GM19467 (cell line): ENCODE measurements at regions not wholly inside any gene's neighbourhood (a gene's known extent, or its start where the extent isn't known, plus 50 kb on each side); places are given as distances from the start of the nearest gene placed in this dataset.
"Not testable (repeated sequence)": the region's sequence is repeated elsewhere in the genome, so short reads cannot be mapped to it uniquely, and the experiment has no call there.

Source experiments
- ATAC-seq: cut with Tn5 transposase; IDR thresholded peaks from one replicate; pipeline ENCODE4 v1.9.1; 2021; ENCODE audit warnings: mild to moderate bottlenecking, moderate library complexity; ENCODE audit not compliant: unreplicated experiment

- ATAC-seq, result no peak
These were observed 759.2 kb upstream of the SLITRK1 start for GRCh38 chr13:84641491-84641890.

GRCh38 chr13:84640691-84641090 is 758.4 kb upstream of the SLITRK1 start:
- no peak for ATAC-seq

- ATAC-seq, result no peak
These were observed 748.2 kb upstream of the SLITRK1 start for GRCh38 chr13:84630476-84630875.

- no peak for ATAC-seq
These were observed 734.6 kb upstream of the SLITRK1 start for GRCh38 chr13:84616864-84617263.

- ATAC-seq, result no peak
These were observed 727.4 kb upstream of the SLITRK1 start for GRCh38 chr13:84609716-84610115.

GRCh38 chr13:84607261-84608013 is 725.2 kb upstream of the SLITRK1 start:
- no peak for ATAC-seq

GRCh38 chr13:84606616-84607015 is 724.3 kb upstream of the SLITRK1 start:
- ATAC-seq, result no peak

- no peak for ATAC-seq
These were observed 723.7 kb upstream of the SLITRK1 start for GRCh38 chr13:84605927-84606326.

GRCh38 chr13:84591444-84591843 is 709.2 kb upstream of the SLITRK1 start:
- ATAC-seq, result no peak

GRCh38 chr13:84590663-84591062 is 708.4 kb upstream of the SLITRK1 start:
- ATAC-seq, result no peak

- no peak for ATAC-seq
These were observed 705.7 kb upstream of the SLITRK1 start for GRCh38 chr13:84588023-84588422.

- ATAC-seq, result not testable (repeated sequence)
These were observed 697.6 kb upstream of the SLITRK1 start for GRCh38 chr13:84579901-84580300.

- no peak for ATAC-seq
These were observed 692.6 kb upstream of the SLITRK1 start for GRCh38 chr13:84574851-84575250.

GRCh38 chr13:84571264-84571663 is 689.0 kb upstream of the SLITRK1 start:
- ATAC-seq, result no peak

GRCh38 chr13:84570831-84571230 is 688.6 kb upstream of the SLITRK1 start:
- no peak for ATAC-seq

GRCh38 chr13:84569366-84569765 is 687.1 kb upstream of the SLITRK1 start:
- no peak for ATAC-seq

GRCh38 chr13:84567848-84568247 is 685.6 kb upstream of the SLITRK1 start:
- no peak for ATAC-seq

GRCh38 chr13:84566780-84567179 is 684.5 kb upstream of the SLITRK1 start:
- ATAC-seq, result no peak

- no peak for ATAC-seq
These were observed 681.3 kb upstream of the SLITRK1 start for GRCh38 chr13:84563611-84564010.

GRCh38 chr13:84553227-84553626 is 671.0 kb upstream of the SLITRK1 start:
- no peak for ATAC-seq

GRCh38 chr13:84543962-84544361 is 661.7 kb upstream of the SLITRK1 start:
- no peak for ATAC-seq

- no peak for ATAC-seq
These were observed 660.1 kb upstream of the SLITRK1 start for GRCh38 chr13:84542348-84542747.

GRCh38 chr13:84536906-84537305 is 654.6 kb upstream of the SLITRK1 start:
- ATAC-seq, result no peak
